Lower lobe of right lung (tissue), 2 donors: ENCODE measurements at regions not wholly inside any gene's neighbourhood (a gene's known extent, or its start where the extent isn't known, plus 50 kb on each side); places are given as distances from the start of the nearest gene placed in this dataset.
"Not testable (repeated sequence)": the region's sequence is repeated elsewhere in the genome, so short reads cannot be mapped to it uniquely, and the experiment has no call there.

Experiments
- ATAC-seq, 2 donors: fragments of 200-7000 bp; cut with Tn5 transposase; one replicate each; pipeline ENCODE4 v1.9.1; 2020 to 2022; ENCODE audit warnings: mild to moderate bottlenecking in 2 of 2, moderate library complexity in 2 of 2
- DNase-seq: peaks from one replicate; pipeline ENCODE4 v3.0.0-alpha.2; 2020
- H3K27ac ChIP-seq: fragments of 200-600 bp; one replicate; pipeline ENCODE4 v1.8.0; 2022
- H3K27me3 ChIP-seq: fragments of 200-600 bp; one replicate; pipeline ENCODE4 v1.8.0; 2022; ENCODE audit warnings: low read depth
- H3K36me3 ChIP-seq: fragments of 200-600 bp; one replicate; pipeline ENCODE4 v1.8.0; 2022; ENCODE audit warnings: mild to moderate bottlenecking
- H3K4me1 ChIP-seq: fragments of 200-600 bp; one replicate; pipeline ENCODE4 v1.8.0; 2022
- H3K4me3 ChIP-seq: fragments of 200-600 bp; one replicate; pipeline ENCODE4 v1.8.0; 2022; ENCODE audit warnings: mild to moderate bottlenecking
- H3K9me3 ChIP-seq: fragments of 200-600 bp; one replicate; pipeline ENCODE4 v1.8.0; 2022
- intact Hi-C: fragments of 100-400 bp; cut with DNase I; formaldehyde crosslinking; loops from one replicate; pipeline ENCODE4 v1.11.0; 2022
- TF ChIP-seq, protein P1 (sequence below): fragments of 200-600 bp; IDR thresholded peaks from one replicate; pipeline ENCODE4 v1.8.0; 2022; ENCODE audit warnings: antibody characterized with exemption, mild to moderate bottlenecking
- donor health status: DM: no; HTN: yes; CAD: no; lungs with severe emphysema.

DNA sequence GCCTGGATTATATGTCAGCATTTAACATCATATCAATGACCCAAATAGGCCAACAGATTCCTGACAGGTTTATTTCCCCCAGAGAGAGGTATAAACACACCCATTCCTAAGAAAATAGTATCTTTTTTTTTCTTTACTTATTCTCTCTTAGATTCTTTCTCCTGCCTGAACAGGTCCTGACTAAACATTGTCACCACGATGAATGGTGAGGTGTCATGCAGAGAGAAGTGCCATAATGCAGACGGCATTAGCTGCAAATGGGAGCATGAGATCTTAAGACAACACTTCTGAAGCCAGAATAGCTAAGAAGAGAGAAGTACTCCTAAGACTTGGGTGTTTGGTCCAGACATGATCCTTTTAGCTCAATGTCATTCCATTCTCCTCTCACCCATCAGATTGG, 131.3 kb downstream of the ZNF648 start:
- intact Hi-C loops: no loop called here
- DNase-seq (no peak), ATAC-seq (no peak)
- H3K27ac ChIP-seq: no peak overlapping the region
- no peaks in the 10 kb centered on the region for H3K36me3 ChIP-seq
- no peaks in the 10 kb centered on the region for H3K4me1 ChIP-seq
- TF ChIP-seq, protein P1, sequence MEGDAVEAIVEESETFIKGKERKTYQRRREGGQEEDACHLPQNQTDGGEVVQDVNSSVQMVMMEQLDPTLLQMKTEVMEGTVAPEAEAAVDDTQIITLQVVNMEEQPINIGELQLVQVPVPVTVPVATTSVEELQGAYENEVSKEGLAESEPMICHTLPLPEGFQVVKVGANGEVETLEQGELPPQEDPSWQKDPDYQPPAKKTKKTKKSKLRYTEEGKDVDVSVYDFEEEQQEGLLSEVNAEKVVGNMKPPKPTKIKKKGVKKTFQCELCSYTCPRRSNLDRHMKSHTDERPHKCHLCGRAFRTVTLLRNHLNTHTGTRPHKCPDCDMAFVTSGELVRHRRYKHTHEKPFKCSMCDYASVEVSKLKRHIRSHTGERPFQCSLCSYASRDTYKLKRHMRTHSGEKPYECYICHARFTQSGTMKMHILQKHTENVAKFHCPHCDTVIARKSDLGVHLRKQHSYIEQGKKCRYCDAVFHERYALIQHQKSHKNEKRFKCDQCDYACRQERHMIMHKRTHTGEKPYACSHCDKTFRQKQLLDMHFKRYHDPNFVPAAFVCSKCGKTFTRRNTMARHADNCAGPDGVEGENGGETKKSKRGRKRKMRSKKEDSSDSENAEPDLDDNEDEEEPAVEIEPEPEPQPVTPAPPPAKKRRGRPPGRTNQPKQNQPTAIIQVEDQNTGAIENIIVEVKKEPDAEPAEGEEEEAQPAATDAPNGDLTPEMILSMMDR: no peak
- H3K4me3 ChIP-seq: no peak overlapping the region
- no peaks in the 10 kb centered on the region for H3K9me3 ChIP-seq
- H3K27me3 ChIP-seq: no peaks in the 10 kb centered on the region

DNA sequence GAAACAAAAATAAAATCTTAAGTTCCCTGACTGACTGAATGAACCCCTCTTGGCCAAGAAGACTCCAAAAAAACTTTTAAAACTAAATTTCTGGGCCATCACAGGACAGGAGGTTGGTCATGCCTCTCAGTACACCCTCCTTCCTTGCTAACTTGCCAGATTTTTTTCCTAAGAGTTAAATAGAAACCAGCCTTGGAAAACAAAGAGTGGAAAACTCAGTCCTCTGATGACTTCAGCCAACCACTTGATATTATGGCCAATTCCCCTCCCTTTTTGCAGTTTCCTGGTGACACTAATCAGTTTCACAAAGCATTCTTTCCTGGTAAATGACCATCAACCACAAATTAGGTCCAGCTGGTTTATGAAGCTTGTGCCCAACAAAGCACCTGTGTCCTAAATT, 134.8 kb downstream of the ZNF648 start:
- H3K36me3 ChIP-seq: no peaks in the 10 kb centered on the region
- no peak overlapping the region for H3K27ac ChIP-seq
- ATAC-seq (no peak), DNase-seq (no peak)
- H3K4me3 ChIP-seq: no peak overlapping the region
- no peaks in the 10 kb centered on the region for H3K4me1 ChIP-seq
- intact Hi-C loops: no loop called here
- no peaks in the 10 kb centered on the region for H3K9me3 ChIP-seq
- H3K27me3 ChIP-seq: no peaks in the 10 kb centered on the region
- TF ChIP-seq, protein P1: no peak

DNA sequence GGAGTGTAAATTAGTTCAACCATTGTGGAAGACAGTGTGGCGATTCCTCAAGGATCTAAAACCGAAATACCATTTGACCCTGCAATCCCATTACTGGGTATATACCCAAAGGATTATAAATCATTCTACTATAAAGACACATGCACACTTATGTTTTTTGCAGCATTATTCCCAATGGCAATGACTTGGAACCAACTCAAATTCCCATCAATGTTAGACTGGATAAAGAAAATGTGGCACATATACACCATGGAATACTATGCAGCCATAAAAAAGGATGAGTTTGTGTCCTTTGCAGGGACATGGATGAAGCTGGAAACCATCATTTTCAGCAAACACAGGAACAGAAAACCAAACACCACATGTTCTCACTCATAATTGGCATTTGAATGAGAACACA, 137.5 kb downstream of the ZNF648 start:
- H3K4me1 ChIP-seq, H3K27ac ChIP-seq, H3K36me3 ChIP-seq, H3K27me3 ChIP-seq, DNase-seq, H3K9me3 ChIP-seq, ATAC-seq, intact Hi-C loops, H3K4me3 ChIP-seq: not testable (repeated sequence)

DNA sequence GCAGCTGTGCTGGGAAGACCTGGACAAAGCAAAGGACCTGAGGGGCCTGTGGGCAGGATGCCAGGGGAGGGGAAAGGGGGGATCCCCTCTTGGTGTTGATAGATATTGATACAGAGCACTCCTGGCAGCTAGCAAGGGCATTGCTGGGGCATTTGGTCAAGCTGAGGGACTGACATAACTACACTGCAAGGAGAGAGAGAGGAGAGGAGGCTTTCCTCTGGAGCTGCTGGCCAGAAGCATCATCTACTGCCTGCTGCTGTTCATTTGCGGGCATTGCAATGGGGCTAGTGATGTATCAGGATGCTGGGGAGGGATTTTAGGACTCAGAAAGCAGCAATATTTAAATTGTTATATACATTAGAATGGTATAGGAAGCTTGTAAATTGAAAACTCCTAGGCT, 142.0 kb downstream of the ZNF648 start:
- ATAC-seq: no peak
- intact Hi-C loops: no loop called here
- TF ChIP-seq, protein P1: no peak

DNA sequence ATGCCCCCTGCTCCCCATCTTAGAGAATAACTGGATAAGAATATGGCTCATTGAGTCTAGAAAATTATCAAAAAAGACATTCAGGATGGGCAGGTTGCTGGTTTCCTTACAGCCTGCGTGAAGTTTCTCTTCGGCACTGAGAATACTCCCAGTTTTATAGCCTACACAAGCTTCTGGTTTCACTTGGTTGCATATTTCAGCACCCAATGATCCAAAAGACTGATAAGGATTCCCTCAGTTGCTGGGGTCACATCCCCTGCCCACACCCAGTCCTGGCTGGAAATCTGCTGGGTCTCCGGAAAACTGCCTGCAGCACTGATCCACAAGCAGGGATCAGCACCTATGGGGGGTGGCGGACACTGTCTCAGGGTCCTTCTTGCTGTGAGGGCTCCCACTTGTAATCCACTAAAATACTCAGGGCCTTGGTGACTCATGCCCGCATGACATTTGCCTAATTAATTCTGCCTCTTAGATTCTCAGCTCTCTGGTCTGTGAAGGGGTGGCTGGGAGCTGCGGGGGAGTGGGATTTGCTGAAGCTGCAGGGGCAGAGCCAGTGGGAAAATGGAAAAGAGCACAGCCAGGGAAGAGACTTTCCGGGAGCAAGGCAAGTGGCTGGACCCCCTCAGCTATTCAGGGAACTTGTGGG, 142.5 kb downstream of the ZNF648 start:
- DNase-seq: no peak
- no peaks in the 10 kb centered on the region for H3K4me1 ChIP-seq
- no peak overlapping the region for H3K4me3 ChIP-seq
- no peak overlapping the region for H3K27ac ChIP-seq
- ATAC-seq: no peak
- intact Hi-C loops: no loop called here
- peaks cover 5% of the 10 kb centered on the region for H3K27me3 ChIP-seq
- H3K36me3 ChIP-seq: no peaks in the 10 kb centered on the region
- TF ChIP-seq, protein P1: no peak
- H3K9me3 ChIP-seq: no peaks in the 10 kb centered on the region

More for the DNA sequence above, 142.0 kb downstream of the ZNF648 start:
- Histone ChIP-seq H3K27ac (no peak overlapping the region), H3K9me3 (no peaks in the 10 kb centered on the region), H3K36me3 (no peaks in the 10 kb centered on the region), H3K4me3 (no peak overlapping the region), H3K27me3 (peaks cover 5% of the 10 kb centered on the region), H3K4me1 (no peaks in the 10 kb centered on the region)
- DNase-seq: no peak

DNA sequence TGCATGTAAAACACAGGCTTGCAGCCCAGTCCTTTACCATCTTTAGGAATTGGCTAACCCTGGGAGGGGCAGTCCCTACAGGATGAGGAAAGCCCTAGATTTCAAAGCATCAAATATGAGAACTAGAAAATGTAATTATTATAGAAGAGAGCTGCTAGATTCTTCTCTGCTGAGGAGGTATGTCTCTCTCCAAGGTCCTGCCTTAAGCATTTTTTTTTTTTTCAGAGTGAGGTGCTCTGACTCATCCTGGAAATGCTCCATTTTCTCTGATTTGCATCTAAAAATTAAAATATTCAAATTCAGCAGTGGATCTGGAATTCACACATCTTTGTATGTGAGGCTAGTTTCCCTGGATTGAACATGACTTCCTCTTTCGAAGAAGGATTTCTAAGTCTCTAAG, 149.8 kb downstream of the ZNF648 start:
- DNase-seq (no peak), ATAC-seq (no peak)
- Histone ChIP-seq H3K27me3 (no peaks in the 10 kb centered on the region), H3K4me3 (no peak overlapping the region), H3K36me3 (no peaks in the 10 kb centered on the region), H3K4me1 (no peaks in the 10 kb centered on the region), H3K9me3 (no peaks in the 10 kb centered on the region), H3K27ac (no peak overlapping the region)
- TF ChIP-seq, protein P1: no peak
- intact Hi-C loops: no loop called here
